HG03039 (cell line): ENCODE measurements at regions not wholly inside any gene's neighbourhood (a gene's known extent, or its start where the extent isn't known, plus 50 kb on each side); places are given as distances from the start of the nearest gene placed in this dataset.

Experiments
- ATAC-seq: cut with Tn5 transposase; IDR thresholded peaks from one replicate; pipeline ENCODE4 v1.9.1; 2021; ENCODE audit warnings: mild to moderate bottlenecking, moderate library complexity; ENCODE audit not compliant: unreplicated experiment

GRCh38 chr2:196479350-196479749 is 160.2 kb upstream of the CCDC150 start:
- no peak for ATAC-seq

GRCh38 chr2:196480653-196481323 is 158.7 kb upstream of the CCDC150 start:
- ATAC-seq: no peak

- ATAC-seq: no peak
These were observed 158.2 kb upstream of the CCDC150 start for GRCh38 chr2:196481324-196481697.

GRCh38 chr2:196482119-196483065 is 157.1 kb upstream of the CCDC150 start:
- ATAC-seq: no peak

- no peak for ATAC-seq
These were observed 153.4 kb upstream of the CCDC150 start for GRCh38 chr2:196486146-196486545.

GRCh38 chr2:196487417-196487816 is 152.1 kb upstream of the CCDC150 start:
- ATAC-seq: no peak

- no peak for ATAC-seq
These were observed 150.1 kb upstream of the CCDC150 start for GRCh38 chr2:196489371-196489770.

GRCh38 chr2:196492946-196493345 is 146.6 kb upstream of the CCDC150 start:
- ATAC-seq: no peak

- ATAC-seq: no peak
These were observed 140.6 kb upstream of the CCDC150 start for GRCh38 chr2:196498962-196499361.

- no peak for ATAC-seq
These were observed 139.8 kb upstream of the CCDC150 start for GRCh38 chr2:196499686-196500085.

GRCh38 chr2:196500686-196501431 is 138.7 kb upstream of the CCDC150 start:
- no peak for ATAC-seq

GRCh38 chr2:196501836-196502235 is 137.7 kb upstream of the CCDC150 start:
- no peak for ATAC-seq

- ATAC-seq: no peak
These were observed 137.1 kb upstream of the CCDC150 start for GRCh38 chr2:196502386-196502785.

GRCh38 chr2:196503398-196503797 is 136.1 kb upstream of the CCDC150 start:
- no peak for ATAC-seq

- ATAC-seq: no peak
These were observed 134.7 kb upstream of the CCDC150 start for GRCh38 chr2:196504788-196505187.

GRCh38 chr2:196510246-196510645 is 129.3 kb upstream of the CCDC150 start:
- ATAC-seq: no peak

GRCh38 chr2:196511258-196512168 is 128.0 kb upstream of the CCDC150 start:
- no peak for ATAC-seq

GRCh38 chr2:196513796-196514526 is 125.6 kb upstream of the CCDC150 start:
- ATAC-seq: no peak

GRCh38 chr2:196514641-196515040 is 124.9 kb upstream of the CCDC150 start:
- no peak for ATAC-seq

GRCh38 chr2:196515051-196515450 is 124.5 kb upstream of the CCDC150 start:
- no peak for ATAC-seq
